Activated T-helper 1 cell treated with Interleukin-2 at 50 U/mL for 16 hours (primary cell): ENCODE measurements at regions not wholly inside any gene's neighbourhood (a gene's known extent, or its start where the extent isn't known, plus 50 kb on each side); places are given as distances from the start of the nearest gene placed in this dataset.
"Not testable (repeated sequence)": the region's sequence is repeated elsewhere in the genome, so short reads cannot be mapped to it uniquely, and the experiment has no call there.

Experiments
- DNase-seq: peaks from one replicate; pipeline ENCODE4 v3.0.0-alpha.2; 2020; ENCODE audit warnings: low read depth

GRCh38 chr4:82172186-82172585 is 201.6 kb downstream of the HNRNPD start:
- no peak for DNase-seq

GRCh38 chr4:82171531-82172155 is 202.1 kb downstream of the HNRNPD start:
- DNase-seq, result no peak

- no peak for DNase-seq
Observed at GRCh38 chr4:82149750-82150149, 224.0 kb downstream of the HNRNPD start.

- DNase-seq, result no peak
Observed at GRCh38 chr4:82145850-82146249, 227.9 kb downstream of the HNRNPD start.

GRCh38 chr4:82140422-82140821 is 233.4 kb downstream of the HNRNPD start:
- DNase-seq, result no peak

- no peak for DNase-seq
Observed at GRCh38 chr4:82139287-82139686, 234.5 kb downstream of the HNRNPD start.

- DNase-seq, result no peak
Observed at GRCh38 chr4:82138374-82138773, 235.4 kb downstream of the HNRNPD start.

- DNase-seq, result no peak
Observed at GRCh38 chr4:82136161-82136801, 237.5 kb downstream of the HNRNPD start.

GRCh38 chr4:82128355-82128754 is 245.4 kb downstream of the HNRNPD start:
- no peak for DNase-seq

GRCh38 chr4:82126512-82127040 is 247.2 kb downstream of the HNRNPD start:
- no peak for DNase-seq

GRCh38 chr4:82125787-82126297 is 247.9 kb downstream of the HNRNPD start:
- DNase-seq, result no peak

GRCh38 chr4:82124932-82125786 is 248.6 kb downstream of the HNRNPD start:
- no peak for DNase-seq

GRCh38 chr4:82124365-82124764 is 249.4 kb downstream of the HNRNPD start:
- DNase-seq, result no peak

- no peak for DNase-seq
Observed at GRCh38 chr4:82123934-82124333, 249.9 kb downstream of the HNRNPD start.

GRCh38 chr4:82115183-82115582 is 258.6 kb downstream of the HNRNPD start:
- not testable (repeated sequence) for DNase-seq

- DNase-seq, result no peak
Observed at GRCh38 chr4:82108506-82108905, 265.3 kb downstream of the HNRNPD start.

- no peak for DNase-seq
Observed at GRCh38 chr4:82104578-82104977, 269.2 kb downstream of the HNRNPD start.

GRCh38 chr4:82099928-82100579 is 273.7 kb downstream of the HNRNPD start:
- no peak for DNase-seq

GRCh38 chr4:82097504-82097903 is 276.3 kb downstream of the HNRNPD start:
- DNase-seq, result no peak

- DNase-seq, result no peak
Observed at GRCh38 chr4:82090717-82091116, 283.1 kb downstream of the HNRNPD start.

- no peak for DNase-seq
Observed at GRCh38 chr4:82084747-82085146, 289.0 kb downstream of the HNRNPD start.

- DNase-seq, result not testable (repeated sequence)
Observed at GRCh38 chr4:82077471-82077995, 296.3 kb downstream of the HNRNPD start.
